Upper lobe of right lung (tissue), 1 donor: ENCODE measurements at regions not wholly inside any gene's neighbourhood (a gene's known extent, or its start where the extent isn't known, plus 50 kb on each side); places are given as distances from the start of the nearest gene placed in this dataset.
"Not testable (repeated sequence)": the region's sequence is repeated elsewhere in the genome, so short reads cannot be mapped to it uniquely, and the experiment has no call there.

Source experiments
- ATAC-seq: fragments of 200-7000 bp; cut with Tn5 transposase; one replicate; pipeline ENCODE4 v1.9.1; 2020; ENCODE audit warnings: mild to moderate bottlenecking, moderate library complexity
- DNase-seq: peaks from one replicate; pipeline ENCODE4 v3.0.0-alpha.2; 2020
- H3K27ac ChIP-seq: fragments of 200-600 bp; one replicate; pipeline ENCODE4 v1.8.0; 2022
- H3K27me3 ChIP-seq: fragments of 200-600 bp; one replicate; pipeline ENCODE4 v1.8.0; 2022; ENCODE audit warnings: mild to moderate bottlenecking
- H3K36me3 ChIP-seq: fragments of 200-600 bp; one replicate; pipeline ENCODE4 v1.8.0; 2022
- H3K4me1 ChIP-seq: fragments of 200-600 bp; one replicate; pipeline ENCODE4 v1.8.0; 2022
- H3K4me3 ChIP-seq: fragments of 200-600 bp; one replicate; pipeline ENCODE4 v1.8.0; 2022; ENCODE audit warnings: mild to moderate bottlenecking
- H3K9me3 ChIP-seq: fragments of 200-600 bp; one replicate; pipeline ENCODE4 v1.8.0; 2022
- CTCF ChIP-seq: fragments of 200-600 bp; IDR thresholded peaks from one replicate; pipeline ENCODE4 v1.8.0; 2022; ENCODE audit warnings: antibody characterized with exemption
- intact Hi-C: fragments of 100-400 bp; cut with DNase I; formaldehyde crosslinking; loops from one replicate; pipeline ENCODE4 v1.11.0; 2022
- donor health status: DM: no; HTN: yes; CAD: no; lungs with severe emphysema.

GRCh38 chr2:192899466-192899865, 704.7 kb upstream of the TMEFF2 start:
- intact Hi-C loops = no loop called here
- Histone ChIP-seq H3K9me3 (no peaks in the 10 kb centered on the region), H3K4me1 (no peaks in the 10 kb centered on the region), H3K27ac (no peak overlapping the region), H3K27me3 (no peaks in the 10 kb centered on the region), H3K4me3 (no peak overlapping the region), H3K36me3 (no peaks in the 10 kb centered on the region)
- ATAC-seq = no peak
- TF ChIP-seq CTCF = no peak
- DNase-seq = no peak

GRCh38 chr2:192893976-192894375, 699.2 kb upstream of the TMEFF2 start:
- H3K4me1 ChIP-seq, H3K9me3 ChIP-seq, intact Hi-C loops, DNase-seq, H3K4me3 ChIP-seq, H3K27me3 ChIP-seq, H3K27ac ChIP-seq, H3K36me3 ChIP-seq, ATAC-seq: not testable (repeated sequence)

- Histone ChIP-seq H3K27me3 (no peaks in the 10 kb centered on the region), H3K27ac (no peak overlapping the region), H3K36me3 (no peaks in the 10 kb centered on the region), H3K4me1 (no peaks in the 10 kb centered on the region), H3K4me3 (no peak overlapping the region), H3K9me3 (no peaks in the 10 kb centered on the region)
- intact Hi-C loops = no loop called here
- no peak for ATAC-seq
- DNase-seq = no peak
- TF ChIP-seq CTCF = no peak
These were observed 693.4 kb upstream of the TMEFF2 start for GRCh38 chr2:192888109-192888508.

GRCh38 chr2:192887337-192887736, 692.6 kb upstream of the TMEFF2 start:
- no peak for DNase-seq
- Histone ChIP-seq H3K4me3 (no peak overlapping the region), H3K36me3 (no peaks in the 10 kb centered on the region), H3K4me1 (no peaks in the 10 kb centered on the region), H3K9me3 (no peaks in the 10 kb centered on the region), H3K27ac (no peak overlapping the region), H3K27me3 (no peaks in the 10 kb centered on the region)
- no peak for TF ChIP-seq CTCF
- intact Hi-C loops = no loop called here
- no peak for ATAC-seq

- intact Hi-C loops = no loop called here
- ATAC-seq = no peak
These were observed 691.9 kb upstream of the TMEFF2 start for GRCh38 chr2:192886636-192887035.

GRCh38 chr2:192885569-192886160, 690.9 kb upstream of the TMEFF2 start:
- DNase-seq (no peak), ATAC-seq (no peak)
- Histone ChIP-seq H3K36me3 (no peaks in the 10 kb centered on the region), H3K4me1 (no peaks in the 10 kb centered on the region), H3K27me3 (no peaks in the 10 kb centered on the region), H3K27ac (no peak overlapping the region), H3K9me3 (no peaks in the 10 kb centered on the region), H3K4me3 (no peak overlapping the region)
- intact Hi-C loops = no loop called here
- TF ChIP-seq CTCF = no peak

More at GRCh38 chr2:192886636-192887035, 691.9 kb upstream of the TMEFF2 start:
- no peak for TF ChIP-seq CTCF
- Histone ChIP-seq H3K4me1 (no peaks in the 10 kb centered on the region), H3K36me3 (no peaks in the 10 kb centered on the region), H3K27ac (no peak overlapping the region), H3K9me3 (no peaks in the 10 kb centered on the region), H3K4me3 (no peak overlapping the region), H3K27me3 (no peaks in the 10 kb centered on the region)
- DNase-seq = no peak
